Neutrophil (primary cell): ENCODE measurements at regions not wholly inside any gene's neighbourhood (a gene's known extent, or its start where the extent isn't known, plus 50 kb on each side); places are given as distances from the start of the nearest gene placed in this dataset.

ENCODE experiments used
- H3K27ac ChIP-seq: fragments of 200-600 bp; sonication (generic); 2 replicates; pipeline ENCODE4 v1.5.1; 2016; ENCODE audit warnings: mild to moderate bottlenecking, moderate library complexity
- H3K27me3 ChIP-seq: fragments of 200-600 bp; sonication (generic); 2 replicates; pipeline ENCODE4 v1.6.0; 2016; ENCODE audit warnings: mild to moderate bottlenecking
- H3K36me3 ChIP-seq: fragments of 200-600 bp; sonication (generic); 2 replicates; pipeline ENCODE4 v1.5.1; 2017
- H3K4me1 ChIP-seq, 2 experiments: fragments of 200-600 bp in 1 of 2; sonication (generic) in 1 of 2; 1 replicate in 1 of 2; 2 replicates in 1 of 2; pipeline versions ENCODE4 v1.5.1 to v1.6.1; 2013 to 2016; ENCODE audit warnings: low read depth in 1 of 2, low read length in 1 of 2, mild to moderate bottlenecking in 1 of 2, moderate library complexity in 1 of 2; ENCODE audit not compliant: control insufficient read depth in 1 of 2, insufficient read depth in 1 of 2
- H3K4me3 ChIP-seq, 2 experiments: fragments of 200-600 bp in 1 of 2; sonication (generic) in 1 of 2; 1 replicate in 1 of 2; 2 replicates in 1 of 2; pipeline ENCODE4 v1.5.1; 2013 to 2016; ENCODE audit warnings: low read depth in 1 of 2, low read length in 1 of 2, mild to moderate bottlenecking in 1 of 2, moderate library complexity in 1 of 2
- H3K9me3 ChIP-seq: fragments of 200-600 bp; sonication (generic); 2 replicates; pipeline ENCODE4 v1.5.1; 2016
- CTCF ChIP-seq: fragments of 200-600 bp; sonication (generic); IDR thresholded peaks from 2 replicates; pipeline ENCODE4 v1.5.1; 2016; ENCODE audit warnings: antibody characterized with exemption

DNA sequence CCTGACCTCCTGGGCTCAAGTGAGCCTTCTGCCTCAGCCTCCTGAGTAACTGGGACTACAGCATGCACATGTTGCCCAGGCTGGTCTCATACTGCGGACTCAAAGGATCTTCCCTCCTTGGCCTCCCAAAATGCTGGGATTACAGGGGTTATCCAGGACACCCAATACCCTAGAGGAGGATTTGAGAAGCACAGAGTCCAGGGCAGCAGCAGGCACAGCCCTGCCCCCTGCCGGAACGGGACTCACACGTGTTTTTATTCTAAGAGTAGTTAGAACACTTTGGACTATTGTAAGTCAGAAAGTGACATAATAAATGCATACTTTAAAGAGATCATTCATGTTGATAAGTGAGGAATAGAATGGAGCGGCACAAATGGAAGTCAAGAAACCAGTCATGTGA, 80.2 kb downstream of the C6orf118 start:
- Histone ChIP-seq H3K27me3 (no peaks in the 10 kb centered on the region), H3K27ac (no peak overlapping the region), H3K4me1 (no peaks in the 10 kb centered on the region), H3K4me3 (no peak overlapping the region), H3K36me3 (no peaks in the 10 kb centered on the region), H3K9me3 (no peaks in the 10 kb centered on the region)
- TF ChIP-seq CTCF: no peak

- H3K4me3 ChIP-seq: no peak overlapping the region
- no peak for TF ChIP-seq CTCF
- no peaks in the 10 kb centered on the region for H3K27me3 ChIP-seq
- H3K36me3 ChIP-seq: no peaks in the 10 kb centered on the region
- no peaks in the 10 kb centered on the region for H3K9me3 ChIP-seq
- H3K4me1 ChIP-seq: no peaks in the 10 kb centered on the region
- no peak overlapping the region for H3K27ac ChIP-seq
These were observed 81.6 kb downstream of the C6orf118 start for GRCh38 chr6:165227644-165228329.

GRCh38 chr6:165223736-165224135, 85.7 kb downstream of the C6orf118 start:
- Histone ChIP-seq H3K9me3 (no peaks in the 10 kb centered on the region), H3K36me3 (no peaks in the 10 kb centered on the region), H3K27me3 (no peaks in the 10 kb centered on the region), H3K4me3 (no peak overlapping the region), H3K4me1 (no peaks in the 10 kb centered on the region), H3K27ac (no peak overlapping the region)
- no peak for TF ChIP-seq CTCF

GRCh38 chr6:165223101-165223500, 86.3 kb downstream of the C6orf118 start:
- no peaks in the 10 kb centered on the region for H3K4me1 ChIP-seq
- no peaks in the 10 kb centered on the region for H3K36me3 ChIP-seq
- H3K27ac ChIP-seq: no peak overlapping the region
- no peaks in the 10 kb centered on the region for H3K27me3 ChIP-seq
- TF ChIP-seq CTCF: no peak
- H3K9me3 ChIP-seq: no peaks in the 10 kb centered on the region
- no peak overlapping the region for H3K4me3 ChIP-seq

DNA sequence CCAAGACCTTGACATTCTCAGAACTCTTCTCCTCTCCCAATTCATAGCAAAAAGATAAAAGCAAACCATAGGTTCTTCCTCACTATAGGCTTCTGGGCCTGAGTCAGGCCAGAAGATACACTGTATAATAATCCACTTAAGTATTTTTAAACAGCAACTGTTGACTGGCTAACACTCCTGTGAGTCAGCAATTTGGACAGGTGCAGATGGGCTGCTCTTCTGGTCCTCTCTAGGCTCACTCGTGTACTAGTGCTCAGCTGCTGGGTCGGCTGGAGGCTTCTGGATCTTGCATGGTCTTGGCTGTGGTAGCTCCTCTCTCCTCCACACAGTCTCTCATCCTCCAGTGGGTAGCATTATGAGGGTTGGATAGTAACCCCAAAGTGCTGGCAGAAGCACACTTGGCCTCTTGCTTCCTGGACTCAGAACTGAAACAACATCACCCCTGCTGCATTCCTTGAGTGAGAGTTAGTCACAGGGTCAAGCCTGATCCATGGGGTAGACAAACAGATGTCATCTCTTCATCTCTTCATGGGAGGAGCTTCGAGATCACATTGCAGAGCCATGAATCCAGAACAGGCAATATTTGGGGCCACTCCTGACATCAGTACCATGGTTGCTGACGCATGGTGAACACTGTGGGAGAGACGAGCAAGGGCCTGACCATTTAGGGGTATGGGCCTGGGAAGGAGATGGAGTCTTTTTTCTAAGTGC, 86.9 kb downstream of the C6orf118 start:
- H3K4me3 ChIP-seq: no peak overlapping the region
- no peaks in the 10 kb centered on the region for H3K27me3 ChIP-seq
- no peaks in the 10 kb centered on the region for H3K9me3 ChIP-seq
- TF ChIP-seq CTCF: no peak
- H3K27ac ChIP-seq: no peak overlapping the region
- no peaks in the 10 kb centered on the region for H3K36me3 ChIP-seq
- no peaks in the 10 kb centered on the region for H3K4me1 ChIP-seq
